GM23338 (cell line): ENCODE measurements at regions not wholly inside any gene's neighbourhood (a gene's known extent, or its start where the extent isn't known, plus 50 kb on each side); places are given as distances from the start of the nearest gene placed in this dataset.

Source experiments
- ATAC-seq: fragments of 200-7000 bp; cut with Tn5 transposase; 3 replicates; pipeline ENCODE4 v1.9.1; 2020
- DNase-seq: peaks from one replicate; pipeline ENCODE4 v3.0.0-alpha.2; 2015; ENCODE audit warnings: low spot score
- H2AFZ ChIP-seq: fragments of 200-600 bp; sonication (generic); 2 replicates; pipeline ENCODE4 v1.8.0; 2016; ENCODE audit warnings: antibody characterized with exemption, mild to moderate bottlenecking, moderate library complexity
- H3F3A ChIP-seq: fragments of 200-600 bp; sonication (generic); replicated peaks from 2 replicates; pipeline ENCODE4 v1.8.0; 2017; ENCODE audit warnings: antibody characterized with exemption, mixed run types, low read depth
- H3K27ac ChIP-seq: fragments of 200-600 bp; sonication (generic); 2 replicates; pipeline ENCODE4 v1.6.1; 2016; ENCODE audit warnings: low read depth
- H3K27me3 ChIP-seq: fragments of 200-600 bp; sonication (generic); 2 replicates; pipeline ENCODE4 v1.8.0; 2016; ENCODE audit warnings: mild to moderate bottlenecking, mixed run types, moderate library complexity; ENCODE audit not compliant: insufficient read depth
- H3K36me3 ChIP-seq: fragments of 200-600 bp; sonication (generic); 2 replicates; pipeline ENCODE4 v1.8.0; 2016; ENCODE audit warnings: mild to moderate bottlenecking; ENCODE audit not compliant: insufficient read depth
- H3K4me1 ChIP-seq: fragments of 200-600 bp; sonication (generic); 2 replicates; pipeline ENCODE4 v1.8.0; 2016; ENCODE audit warnings: mild to moderate bottlenecking, moderate library complexity; ENCODE audit not compliant: insufficient read depth
- H3K4me2 ChIP-seq: fragments of 200-600 bp; sonication (generic); 2 replicates; pipeline ENCODE4 v1.7.1; 2017; ENCODE audit warnings: mixed run types
- H3K4me3 ChIP-seq: fragments of 200-600 bp; sonication (generic); 2 replicates; pipeline ENCODE4 v1.6.1; 2016; ENCODE audit warnings: mixed run types
- H3K79me2 ChIP-seq: fragments of 200-600 bp; sonication (generic); replicated peaks from 2 replicates; pipeline ENCODE4 v1.8.0; 2017; ENCODE audit warnings: mild to moderate bottlenecking; ENCODE audit not compliant: insufficient read depth
- H3K9me2 ChIP-seq: fragments of 200-600 bp; sonication (generic); 2 replicates; pipeline ENCODE4 v1.8.0; 2017; ENCODE audit not compliant: insufficient read depth
- H4K20me1 ChIP-seq: fragments of 200-600 bp; sonication (generic); replicated peaks from 2 replicates; pipeline ENCODE4 v1.8.0; 2017; ENCODE audit warnings: mild to moderate bottlenecking; ENCODE audit not compliant: insufficient read depth
- H3K27ac Mint-ChIP-seq: 2 replicates; pipeline ENCODE4 v1.8.0; 2020; ENCODE audit warnings: inconsistent platforms, mild to moderate bottlenecking, moderate library complexity, mixed read lengths
- H3K27me3 Mint-ChIP-seq: 3 replicates; pipeline ENCODE4 v1.8.0; 2022; ENCODE audit warnings: low read depth, mild to moderate bottlenecking, moderate library complexity, mixed read lengths, inconsistent platforms; ENCODE audit not compliant: insufficient read depth, poor library complexity
- H3K36me3 Mint-ChIP-seq: 3 replicates; pipeline ENCODE4 v1.8.0; 2021; ENCODE audit warnings: low read depth, mild to moderate bottlenecking, inconsistent platforms, moderate library complexity, mixed read lengths
- H3K4me1 Mint-ChIP-seq: 3 replicates; pipeline ENCODE4 v1.8.0; 2020; ENCODE audit warnings: mild to moderate bottlenecking, inconsistent platforms, mixed read lengths
- H3K4me3 Mint-ChIP-seq: 3 replicates; pipeline ENCODE4 v1.8.0; 2021; ENCODE audit warnings: moderate library complexity, mild to moderate bottlenecking, inconsistent platforms, mixed read lengths
- H3K9me3 Mint-ChIP-seq: 3 replicates; pipeline ENCODE4 v1.8.0; 2020; ENCODE audit warnings: moderate library complexity, mild to moderate bottlenecking, inconsistent platforms, mixed read lengths
- CREB1 ChIP-seq: fragments of 250-450 bp; sonication (Bioruptor Pico); IDR thresholded peaks from 2 replicates; pipeline ENCODE4 v1.5.0; 2020; ENCODE audit warnings: low read depth, mild to moderate bottlenecking, moderate library complexity
- CTCF ChIP-seq, 2 experiments: fragments of 200-600 bp in 1 of 2; sonication (generic) in 1 of 2; conservative IDR thresholded peaks; 2 replicates each; pipeline versions ENCODE4 v1.5.1 to v1.6.1; 2016 to 2017; ENCODE audit warnings: antibody characterized with exemption in 2 of 2, low read depth in 2 of 2, mild to moderate bottlenecking in 2 of 2, moderate library complexity in 1 of 2
- ETS1 ChIP-seq: IDR thresholded peaks from 2 replicates; pipeline ENCODE4 v1.6.1; 2016; ENCODE audit warnings: antibody characterized with exemption
- EZH2 ChIP-seq: fragments of 200-600 bp; sonication (generic); IDR thresholded peaks from one replicate; pipeline ENCODE4 v1.8.0; 2017; ENCODE audit warnings: antibody characterized with exemption, mild to moderate bottlenecking, low read depth; ENCODE audit not compliant: unreplicated experiment
- EZH2phosphoT487 ChIP-seq: fragments of 200-600 bp; sonication (generic); IDR thresholded peaks from one replicate; pipeline ENCODE4 v1.8.1; 2018; ENCODE audit warnings: antibody characterized with exemption; ENCODE audit not compliant: unreplicated experiment
- JUNB ChIP-seq: IDR thresholded peaks from one replicate; pipeline ENCODE4 v1.6.1; 2016; ENCODE audit warnings: antibody characterized with exemption; ENCODE audit not compliant: unreplicated experiment
- POLR2AphosphoS5 ChIP-seq: IDR thresholded peaks from 2 replicates; pipeline ENCODE4 v1.6.1; 2016; ENCODE audit warnings: antibody characterized with exemption, low read depth
- REST ChIP-seq: IDR thresholded peaks from one replicate; pipeline ENCODE4 v1.6.1; 2018; ENCODE audit warnings: antibody characterized with exemption; ENCODE audit not compliant: unreplicated experiment
- STAT1 ChIP-seq: IDR thresholded peaks from one replicate; pipeline ENCODE4 v1.6.1; 2016; ENCODE audit warnings: antibody characterized with exemption; ENCODE audit not compliant: unreplicated experiment
- ZNF331 ChIP-seq: fragments of 250-450 bp; sonication (Bioruptor Pico); IDR thresholded peaks from 2 replicates; pipeline ENCODE4 v1.5.0; 2020; ENCODE audit warnings: low read depth, mild to moderate bottlenecking, moderate library complexity
- ZNF462 ChIP-seq: fragments of 250-450 bp; sonication (Bioruptor Pico); IDR thresholded peaks from 2 replicates; pipeline ENCODE4 v1.5.0; 2020; ENCODE audit warnings: mild to moderate bottlenecking, moderate library complexity

GRCh38 chr11:21892736-21893564, 299.9 kb upstream of the ANO5 start:
- Histone ChIP-seq H3K4me1 (no peaks in the 10 kb centered on the region; the same call in 1 of the 2 replicates), H3K27ac (no peak overlapping the region), H3K79me2 (no peaks in the 10 kb centered on the region), H4K20me1 (no peaks in the 10 kb centered on the region), H3K4me3 (no peak overlapping the region), H3K4me2 (no peak overlapping the region), H3K27me3 (no peaks in the 10 kb centered on the region), H3K36me3 (no peaks in the 10 kb centered on the region), H3F3A (no peaks in the 10 kb centered on the region), H2AFZ (no peak overlapping the region), H3K9me2 (no peaks in the 10 kb centered on the region)
- ATAC-seq (no peak), DNase-seq (no peak)
- H3K27ac Mint-ChIP-seq = no peak overlapping the region
- H3K4me1 Mint-ChIP-seq = peaks cover 5% of the 10 kb centered on the region
- H3K9me3 Mint-ChIP-seq = no peaks in the 10 kb centered on the region; the same call in 2 of the 3 replicates
- no peak overlapping the region for H3K4me3 Mint-ChIP-seq
- no peaks in the 10 kb centered on the region for H3K36me3 Mint-ChIP-seq
- no peak for TF ChIP-seq POLR2AphosphoS5
- TF ChIP-seq EZH2 = no peak
- TF ChIP-seq STAT1 = no peak
- TF ChIP-seq ETS1 = no peak
- TF ChIP-seq JUNB = no peak
- no peak for TF ChIP-seq REST
- TF ChIP-seq ZNF462 = no peak
- no peak for TF ChIP-seq CREB1 (CRISPR knock-in tag)
- no peak for TF ChIP-seq CTCF (conservative IDR thresholded peaks at IDR 0.05; ENCODE audit: low read depth in 2 of 2)
- no peak for TF ChIP-seq ZNF331 (CRISPR knock-in tag)
- TF ChIP-seq EZH2phosphoT487 = no peak
- H3K27me3 Mint-ChIP-seq = no peaks in the 10 kb centered on the region
